Naive B cell (primary cell): ENCODE measurements at regions not wholly inside any gene's neighbourhood (a gene's known extent, or its start where the extent isn't known, plus 50 kb on each side); places are given as distances from the start of the nearest gene placed in this dataset.

Experiments used
- ATAC-seq, 2 donors: fragments of 150-1000 bp; cut with Tn5 transposase; 2 replicates each; pipeline ENCODE4 v1.10.0; 2021; ENCODE audit warnings: low read depth in 2 of 2, mild to moderate bottlenecking in 2 of 2, moderate library complexity in 2 of 2
- DNase-seq: peaks from one replicate; pipeline ENCODE4 v3.0.0; 2022
- H3K27ac Mint-ChIP-seq, 6 donors: one replicate each; pipeline ENCODE4 v1.8.0; 2020 to 2022; ENCODE audit warnings: mild to moderate bottlenecking in 6 of 6, mixed read lengths in 6 of 6, moderate library complexity in 5 of 6, inconsistent platforms in 2 of 6
- H3K27me3 Mint-ChIP-seq, 3 donors: one replicate each; pipeline ENCODE4 v1.8.0; 2021 to 2022; ENCODE audit warnings: mixed read lengths in 3 of 3, mild to moderate bottlenecking in 1 of 3
- H3K36me3 Mint-ChIP-seq, 2 donors: one replicate each; pipeline ENCODE4 v1.8.0; 2020 to 2022; ENCODE audit warnings: mixed read lengths in 2 of 2, inconsistent platforms in 1 of 2, mild to moderate bottlenecking in 1 of 2
- H3K4me1 Mint-ChIP-seq, 3 donors: one replicate each; pipeline ENCODE4 v1.8.0; 2020 to 2022; ENCODE audit warnings: mixed read lengths in 3 of 3, inconsistent platforms in 1 of 3, mild to moderate bottlenecking in 1 of 3, moderate library complexity in 1 of 3
- H3K4me3 Mint-ChIP-seq, 8 donors: one replicate each; pipeline ENCODE4 v1.8.0; 2020 to 2022; ENCODE audit warnings: mild to moderate bottlenecking in 8 of 8, mixed read lengths in 8 of 8, moderate library complexity in 8 of 8, inconsistent platforms in 2 of 8
- H3K9me3 Mint-ChIP-seq, 7 donors: one replicate each; pipeline ENCODE4 v1.8.0; 2020 to 2022; ENCODE audit warnings: mixed read lengths in 7 of 7, mild to moderate bottlenecking in 5 of 7, inconsistent platforms in 2 of 7, moderate library complexity in 1 of 7

- H3K36me3 Mint-ChIP-seq = peaks cover 0 to 6% of the 10 kb centered on the region in 2 donors
- ATAC-seq (no peak), DNase-seq (no peak)
- H3K9me3 Mint-ChIP-seq = peaks cover 9 to 42% (median 13%) of the 10 kb centered on the region in 7 donors
- no peak overlapping the region for H3K4me3 Mint-ChIP-seq
- no peaks in the 10 kb centered on the region for H3K4me1 Mint-ChIP-seq
- H3K27me3 Mint-ChIP-seq = no peaks in the 10 kb centered on the region
- H3K27ac Mint-ChIP-seq = no peak overlapping the region
Observed at GRCh38 chr12:85654456-85654840, 181.8 kb downstream of the RASSF9 start.

DNA sequence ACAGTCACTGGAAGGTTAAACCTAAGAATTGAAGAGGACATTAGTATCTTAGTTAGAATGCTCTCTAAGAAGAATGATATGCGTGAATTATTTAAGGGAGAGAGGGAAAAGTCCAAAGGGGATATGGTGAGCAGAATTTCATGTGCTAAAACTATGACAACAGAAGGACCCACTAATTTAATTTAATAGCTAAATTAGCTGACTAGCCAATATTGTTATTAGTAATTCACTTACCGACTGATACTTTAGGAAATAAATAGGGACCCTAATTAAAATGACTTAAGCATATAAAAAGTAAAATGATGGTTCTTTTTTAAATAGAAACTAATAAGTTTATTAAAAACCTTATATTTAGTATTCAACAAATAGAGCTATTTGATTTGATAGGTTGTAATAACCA, 179.6 kb downstream of the RASSF9 start:
- H3K27me3 Mint-ChIP-seq = no peaks in the 10 kb centered on the region
- ATAC-seq (no peak), DNase-seq (no peak)
- H3K27ac Mint-ChIP-seq = no peak overlapping the region
- no peak overlapping the region for H3K4me3 Mint-ChIP-seq
- no peaks in the 10 kb centered on the region for H3K4me1 Mint-ChIP-seq
- H3K9me3 Mint-ChIP-seq = peaks cover 6 to 28% (median 9%) of the 10 kb centered on the region in 7 donors
- H3K36me3 Mint-ChIP-seq = peaks cover 0 to 6% of the 10 kb centered on the region in 2 donors

DNA sequence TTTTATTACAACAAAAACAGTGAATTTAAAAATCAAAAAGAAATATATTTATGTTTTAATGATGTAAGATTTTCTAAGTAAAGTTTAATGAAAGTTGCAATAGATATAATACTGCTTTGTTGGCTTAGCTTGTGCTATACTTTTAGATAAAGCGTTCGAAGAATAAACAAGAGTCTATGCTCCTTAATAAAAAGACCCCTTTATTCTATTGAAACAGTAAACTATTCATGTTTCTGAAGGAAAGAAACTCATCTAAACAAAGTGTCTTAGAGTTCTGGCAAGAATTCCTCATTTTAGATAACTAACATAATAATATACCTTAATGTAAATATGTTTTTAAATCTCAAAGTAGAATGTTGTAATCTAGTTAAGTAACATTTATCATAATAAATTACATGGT, 179.0 kb downstream of the RASSF9 start:
- no peak for ATAC-seq
- Mint-ChIP-seq H3K27me3 (no peaks in the 10 kb centered on the region), H3K4me3 (no peak overlapping the region), H3K4me1 (no peaks in the 10 kb centered on the region), H3K9me3 (peaks cover 6 to 27% (median 9%) of the 10 kb centered on the region in 7 donors), H3K36me3 (peaks cover 0 to 6% of the 10 kb centered on the region in 2 donors), H3K27ac (no peak overlapping the region)
- DNase-seq = no peak

- DNase-seq (no peak), ATAC-seq (no peak)
- peaks cover 5 to 20% (median 11%) of the 10 kb centered on the region in 7 donors for H3K9me3 Mint-ChIP-seq
- no peak overlapping the region for H3K27ac Mint-ChIP-seq
- no peaks in the 10 kb centered on the region for H3K4me1 Mint-ChIP-seq
- H3K4me3 Mint-ChIP-seq = no peak overlapping the region
- no peaks in the 10 kb centered on the region for H3K27me3 Mint-ChIP-seq
- H3K36me3 Mint-ChIP-seq = no peaks in the 10 kb centered on the region
Observed at GRCh38 chr12:85657836-85658630, 178.2 kb downstream of the RASSF9 start.

DNA sequence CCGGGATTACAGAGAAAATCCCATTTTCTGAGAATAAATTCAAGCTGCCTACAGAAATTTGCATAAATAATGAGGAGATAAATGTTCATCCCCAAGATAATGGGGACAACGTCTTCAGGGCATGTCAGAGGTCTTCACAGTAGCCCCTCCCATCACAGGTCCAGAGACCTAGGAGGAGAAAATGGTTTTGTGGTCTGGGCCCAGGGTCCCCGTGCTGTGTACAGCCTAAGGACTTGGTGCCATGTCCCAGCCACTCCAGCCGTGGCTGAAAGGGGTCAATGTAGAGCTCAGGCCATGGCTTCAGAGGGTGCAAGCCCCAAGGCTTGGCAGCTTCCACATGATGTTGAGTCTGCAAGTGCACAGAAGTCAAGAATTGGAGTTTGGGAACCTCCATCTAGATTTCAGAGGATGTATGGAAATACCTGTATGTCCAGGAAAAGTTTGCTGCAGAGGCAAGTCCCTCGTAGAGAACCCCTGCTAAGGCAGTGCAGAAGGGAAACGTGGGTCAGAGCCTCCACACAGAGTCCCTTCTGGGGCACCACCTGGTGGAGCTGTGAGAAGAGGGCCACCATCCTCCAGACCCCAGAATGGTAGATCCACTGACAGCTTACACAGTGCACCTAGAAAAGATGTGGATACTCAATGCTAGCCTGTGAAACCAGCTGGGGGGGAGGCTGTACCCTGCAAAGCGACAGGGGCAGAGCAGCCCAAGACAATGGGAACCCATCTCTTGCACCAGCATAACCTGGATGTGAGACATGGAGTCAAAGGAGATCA, 176.3 kb downstream of the RASSF9 start:
- no peak overlapping the region for H3K4me3 Mint-ChIP-seq
- H3K9me3 Mint-ChIP-seq = peaks cover 3 to 18% (median 9%) of the 10 kb centered on the region in 7 donors
- ATAC-seq (no peak), DNase-seq (no peak)
- H3K4me1 Mint-ChIP-seq = no peaks in the 10 kb centered on the region
- no peaks in the 10 kb centered on the region for H3K36me3 Mint-ChIP-seq
- H3K27ac Mint-ChIP-seq = no peak overlapping the region
- H3K27me3 Mint-ChIP-seq = no peaks in the 10 kb centered on the region

- no peaks in the 10 kb centered on the region for H3K27me3 Mint-ChIP-seq
- DNase-seq = no peak
- no peaks in the 10 kb centered on the region for H3K36me3 Mint-ChIP-seq
- H3K27ac Mint-ChIP-seq = no peak overlapping the region
- no peak overlapping the region for H3K4me3 Mint-ChIP-seq
- no peaks in the 10 kb centered on the region for H3K4me1 Mint-ChIP-seq
- no peak for ATAC-seq
- H3K9me3 Mint-ChIP-seq = peaks cover 3 to 18% (median 9%) of the 10 kb centered on the region in 7 donors
Observed at GRCh38 chr12:85661461-85662206, 174.6 kb downstream of the RASSF9 start.

DNA sequence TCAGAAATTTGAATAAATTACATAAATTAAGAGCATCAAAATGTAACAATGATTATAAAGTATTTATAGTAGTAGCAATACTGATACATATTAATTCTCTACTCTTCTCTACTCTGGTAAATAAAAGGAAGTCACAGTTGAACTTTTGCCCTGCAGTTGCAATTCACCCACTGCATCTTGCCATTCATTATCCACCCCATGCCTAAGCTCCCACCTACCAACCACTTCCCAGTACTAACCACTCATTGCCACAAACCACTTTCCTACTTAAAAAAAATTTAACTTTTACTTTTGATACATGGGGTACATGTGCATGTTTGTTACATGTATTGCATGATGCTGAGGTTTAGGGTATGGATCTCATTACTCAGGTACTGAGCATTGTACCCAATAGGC, 174.0 kb downstream of the RASSF9 start:
- H3K4me3 Mint-ChIP-seq = no peak overlapping the region

GRCh38 chr12:85663631-85664030, 172.6 kb downstream of the RASSF9 start:
- DNase-seq (no peak), ATAC-seq (no peak)
- Mint-ChIP-seq H3K36me3 (no peaks in the 10 kb centered on the region), H3K4me1 (no peaks in the 10 kb centered on the region), H3K27me3 (no peaks in the 10 kb centered on the region), H3K9me3 (peaks cover 2 to 10% (median 4%) of the 10 kb centered on the region in 7 donors), H3K27ac (no peak overlapping the region), H3K4me3 (no peak overlapping the region)

More for the DNA sequence above, 174.0 kb downstream of the RASSF9 start:
- Mint-ChIP-seq H3K27ac (no peak overlapping the region), H3K4me1 (no peaks in the 10 kb centered on the region), H3K9me3 (peaks cover 3 to 18% (median 9%) of the 10 kb centered on the region in 7 donors), H3K27me3 (no peaks in the 10 kb centered on the region), H3K36me3 (no peaks in the 10 kb centered on the region)
- ATAC-seq (no peak), DNase-seq (no peak)

DNA sequence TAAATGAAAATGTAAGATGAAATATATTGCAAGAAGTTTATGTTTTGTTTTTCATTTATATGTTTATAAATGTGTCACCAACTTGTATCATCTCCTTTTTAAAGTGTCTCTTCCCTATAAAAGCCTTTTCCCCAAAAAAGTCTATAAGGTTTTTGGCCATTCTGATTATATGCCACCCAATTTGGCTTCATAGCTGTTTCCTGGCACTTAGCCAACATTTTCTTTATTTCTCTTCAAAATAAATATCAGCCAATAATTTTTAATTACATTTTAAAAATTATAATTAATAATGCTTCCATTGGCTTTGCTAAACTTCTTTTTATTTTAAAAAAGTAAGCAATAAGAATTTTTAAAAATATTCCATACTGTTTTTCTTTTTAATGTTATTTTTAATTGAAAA, 171.8 kb downstream of the RASSF9 start:
- no peak overlapping the region for H3K4me3 Mint-ChIP-seq
- peaks cover 0 to 4% (median 3%) of the 10 kb centered on the region in 7 donors for H3K9me3 Mint-ChIP-seq
- no peaks in the 10 kb centered on the region for H3K27me3 Mint-ChIP-seq
- no peak for ATAC-seq
- H3K36me3 Mint-ChIP-seq = no peaks in the 10 kb centered on the region
- no peaks in the 10 kb centered on the region for H3K4me1 Mint-ChIP-seq
- no peak for DNase-seq
- no peak overlapping the region for H3K27ac Mint-ChIP-seq

GRCh38 chr12:85669911-85670310, 166.3 kb downstream of the RASSF9 start:
- Mint-ChIP-seq H3K36me3 (no peaks in the 10 kb centered on the region), H3K27me3 (no peaks in the 10 kb centered on the region), H3K4me1 (no peaks in the 10 kb centered on the region), H3K27ac (no peak overlapping the region), H3K4me3 (no peak overlapping the region), H3K9me3 (peaks cover 0 to 5% (median 0%) of the 10 kb centered on the region in 7 donors)
- ATAC-seq = no peak
- no peak for DNase-seq

- no peak overlapping the region for H3K4me3 Mint-ChIP-seq
- ATAC-seq = no peak
- H3K27ac Mint-ChIP-seq = no peak overlapping the region
Observed at GRCh38 chr12:85672436-85672835, 163.8 kb downstream of the RASSF9 start.

DNA sequence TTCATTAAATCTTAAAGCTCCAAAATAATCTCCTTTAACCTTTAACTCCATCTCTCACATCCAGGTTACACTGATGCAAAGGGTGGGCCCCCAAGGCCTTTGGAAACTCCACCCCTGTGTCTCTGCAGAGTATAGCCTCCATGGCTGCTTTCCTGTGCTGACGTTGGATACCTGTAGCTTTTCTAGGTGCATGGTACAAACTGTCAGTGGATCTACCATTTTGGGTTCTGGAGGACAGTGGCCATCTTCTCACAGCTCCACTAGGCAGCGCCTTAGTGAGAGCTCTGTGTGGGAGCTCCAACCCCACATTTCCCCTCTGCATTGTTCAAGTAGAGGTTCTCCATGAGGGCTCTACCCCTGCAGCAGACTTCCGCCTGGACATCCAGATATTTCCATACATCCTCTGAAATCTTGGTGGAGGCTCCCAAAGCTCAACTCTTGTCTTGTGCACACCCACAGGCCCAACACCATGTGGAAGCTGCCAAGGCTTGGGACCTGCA, 162.2 kb downstream of the RASSF9 start:
- Mint-ChIP-seq H3K36me3 (no peaks in the 10 kb centered on the region), H3K9me3 (peaks cover 0 to 7% (median 4%) of the 10 kb centered on the region in 7 donors), H3K4me1 (no peaks in the 10 kb centered on the region), H3K4me3 (no peak overlapping the region), H3K27me3 (no peaks in the 10 kb centered on the region), H3K27ac (peak overlapping the region in 1 of 6 donors; percentile 50)
- ATAC-seq (no peak), DNase-seq (no peak)

More at GRCh38 chr12:85672436-85672835, 163.8 kb downstream of the RASSF9 start:
- no peak for DNase-seq
- peaks cover 0 to 7% (median 4%) of the 10 kb centered on the region in 7 donors for H3K9me3 Mint-ChIP-seq
- no peaks in the 10 kb centered on the region for H3K36me3 Mint-ChIP-seq
- no peaks in the 10 kb centered on the region for H3K27me3 Mint-ChIP-seq
- no peaks in the 10 kb centered on the region for H3K4me1 Mint-ChIP-seq
